ENCODE measurements at regions not wholly inside any gene's neighbourhood (a gene's known extent, or its start where the extent isn't known, plus 50 kb on each side); places are given as distances from the start of the nearest gene placed in this dataset.
"Not testable (repeated sequence)": the region's sequence is repeated elsewhere in the genome, so short reads cannot be mapped to it uniquely, and the experiment has no call there.

- no peak for DNase-seq
Observed at GRCh38 chr13:30816736-30817135, 81.4 kb downstream of the ALOX5AP start.

- no peak for DNase-seq
Observed at GRCh38 chr13:30818323-30818960, 83.1 kb downstream of the ALOX5AP start.

- no peak for DNase-seq
Observed at GRCh38 chr13:30819136-30819888, 84.0 kb downstream of the ALOX5AP start.

GRCh38 chr13:30821421-30821820 lies 84.7 kb upstream of the MEDAG start:
- no peak for DNase-seq

GRCh38 chr13:30824651-30825050 lies 81.4 kb upstream of the MEDAG start:
- DNase-seq: no peak

GRCh38 chr13:30826911-30827577 lies 79.0 kb upstream of the MEDAG start:
- no peak for DNase-seq

GRCh38 chr13:30827578-30827925 lies 78.5 kb upstream of the MEDAG start:
- no peak for DNase-seq

GRCh38 chr13:30829145-30829832 lies 76.8 kb upstream of the MEDAG start:
- no peak for DNase-seq

- DNase-seq: peak; percentile 53
Observed at GRCh38 chr13:30829833-30830637, 76.0 kb upstream of the MEDAG start.

GRCh38 chr13:30830638-30830965 lies 75.5 kb upstream of the MEDAG start:
- DNase-seq: no peak

GRCh38 chr13:30831515-30831914 lies 74.6 kb upstream of the MEDAG start:
- DNase-seq: no peak

- DNase-seq: no peak
Observed at GRCh38 chr13:30832377-30832776, 73.7 kb upstream of the MEDAG start.

- DNase-seq: peak; percentile 83
Observed at GRCh38 chr13:30832845-30833332, 73.2 kb upstream of the MEDAG start.

GRCh38 chr13:30835442-30835841 lies 70.6 kb upstream of the MEDAG start:
- DNase-seq: peak; percentile 40

GRCh38 chr13:30837227-30838159 lies 68.6 kb upstream of the MEDAG start:
- DNase-seq: no peak

- not testable (repeated sequence) for DNase-seq
Observed at GRCh38 chr13:30839636-30840035, 66.4 kb upstream of the MEDAG start.

GRCh38 chr13:30840515-30840914 lies 65.6 kb upstream of the MEDAG start:
- no peak for DNase-seq

GRCh38 chr13:30841154-30841553 lies 64.9 kb upstream of the MEDAG start:
- DNase-seq: peak; percentile 64

GRCh38 chr13:30843548-30843947 lies 62.5 kb upstream of the MEDAG start:
- DNase-seq: no peak

- no peak for DNase-seq
Observed at GRCh38 chr13:30844548-30845296, 61.3 kb upstream of the MEDAG start.
